HK-2 (cell line): ENCODE measurements at regions not wholly inside any gene's neighbourhood (a gene's known extent, or its start where the extent isn't known, plus 50 kb on each side); places are given as distances from the start of the nearest gene placed in this dataset.

Source experiments
- DNase-seq: peaks from one replicate; pipeline ENCODE4 v3.0.0-alpha.2; 2018; ENCODE audit not compliant: unreplicated experiment

GRCh38 chr4:89365375-89365774, 57.8 kb upstream of the GPRIN3 start:
- DNase-seq = no peak

GRCh38 chr4:89364541-89364940, 56.9 kb upstream of the GPRIN3 start:
- DNase-seq = no peak

DNA sequence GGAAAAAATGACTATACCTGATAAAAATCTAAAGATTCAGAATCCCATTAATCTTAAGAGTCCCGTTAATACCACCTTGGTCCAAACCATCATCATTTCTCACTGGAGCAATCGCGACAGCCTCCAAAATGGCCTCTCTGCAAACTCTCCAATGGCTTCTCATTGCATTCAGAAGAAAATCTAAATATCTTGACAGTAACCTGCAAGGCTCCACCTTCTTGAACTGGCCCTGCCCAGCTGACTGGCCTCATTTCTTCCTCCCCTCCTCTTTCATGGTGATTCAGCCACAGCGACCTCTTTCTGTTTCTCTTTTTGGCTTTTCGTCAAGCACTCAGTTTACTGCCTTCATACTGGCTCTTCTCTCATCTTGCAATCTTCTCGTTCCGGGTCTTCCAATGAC, 56.2 kb upstream of the GPRIN3 start:
- no peak for DNase-seq

- no peak for DNase-seq
Measured at GRCh38 chr4:89358935-89359638, 51.5 kb upstream of the GPRIN3 start.

DNA sequence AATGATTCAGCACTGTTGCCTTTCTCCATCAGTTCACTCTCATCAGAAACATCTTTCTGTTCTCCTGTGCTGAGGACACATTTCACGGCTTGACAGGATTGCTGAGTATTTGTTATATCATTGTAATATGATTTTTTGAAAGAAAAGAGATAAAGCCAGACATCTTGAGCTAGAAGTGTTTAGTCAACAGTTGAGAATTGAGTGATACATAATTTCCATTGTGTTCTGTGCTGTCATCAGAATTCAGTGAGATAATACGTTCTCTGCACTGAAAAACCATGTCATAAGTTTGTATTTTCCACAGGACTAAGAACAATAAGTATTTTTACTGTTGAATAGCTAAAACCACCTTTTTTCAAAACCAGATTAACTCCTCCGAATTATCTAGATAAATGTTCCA, 50.2 kb upstream of the GPRIN3 start:
- DNase-seq = no peak
